K562 (cell line): ENCODE measurements at regions not wholly inside any gene's neighbourhood (a gene's known extent, or its start where the extent isn't known, plus 50 kb on each side); places are given as distances from the start of the nearest gene placed in this dataset.
"Not testable (repeated sequence)": the region's sequence is repeated elsewhere in the genome, so short reads cannot be mapped to it uniquely, and the experiment has no call there.

Experiments
- ATAC-seq: fragments of 200-7000 bp; cut with Tn5 transposase; 3 replicates; pipeline ENCODE4 v1.9.1; 2020; ENCODE audit warnings: moderate library complexity
- BruUV-seq: library from RNA; stranded (reverse); fragments of 400-500 nt; replicated peaks from 2 replicates; lab custom pipeline; 2021; lab: Mats Ljungman, UMichigan
- CTCF ChIA-PET: fragments of 300-600 bp; formaldehyde crosslinking; extraction: SDS; loops from one replicate; lab custom pipeline; 2021; ENCODE audit warnings: low intra/inter-chr PET ratio; lab: Yijun Ruan, JAX
- POLR2A ChIA-PET: fragments of 300-600, 350-650 bp; sonication (Branson Sonifier 250); formaldehyde crosslinking; extraction: SDS; loops from one replicate; lab custom pipeline; 2021; ENCODE audit warnings: antibody characterized with exemption, inconsistent platforms; lab: Yijun Ruan, JAX
- DNase-seq, 4 experiments: peaks; one replicate each; pipeline versions ENCODE4 v3.0.0 to v3.0.0-alpha.2; 2011 to 2018; ENCODE audit warnings: low spot score in 3 of 4, mixed read lengths in 3 of 4; ENCODE audit errors: extremely low read depth in 1 of 4
- FAIRE-seq: peaks from 2 replicates; lab custom pipeline; 2011; peaks lifted over from hg19 to GRCh38; lab: Jason Lieb, UNC
- H2AFZ ChIP-seq: 2 replicates; pipeline ENCODE4 v1.6.0; 2011; ENCODE audit warnings: low read depth, low read length, control low read depth, inconsistent platforms
- H3K27ac ChIP-seq: fragments of 200-600 bp; 3 replicates; pipeline ENCODE4 v1.8.0; 2011; ENCODE audit warnings: low read depth, mild to moderate bottlenecking, control low read depth, inconsistent platforms, low read length, moderate library complexity, mixed read lengths; ENCODE audit errors: extremely low read depth
- H3K27me3 ChIP-seq, 2 experiments: fragments of 300-600 bp in 1 of 2; 2 replicates in 1 of 2; 3 replicates in 1 of 2; pipeline versions ENCODE4 v1.6.0 to v1.8.0; 2011; ENCODE audit warnings: inconsistent platforms in 2 of 2, low read length in 2 of 2, mild to moderate bottlenecking in 1 of 2, mixed read lengths in 1 of 2, moderate library complexity in 1 of 2; ENCODE audit not compliant: control insufficient read depth in 2 of 2, insufficient read depth in 2 of 2
- H3K36me3 ChIP-seq: fragments of 300-600 bp; 3 replicates; pipeline ENCODE4 v1.8.0; 2011; ENCODE audit warnings: mild to moderate bottlenecking, low read length, inconsistent platforms; ENCODE audit not compliant: control insufficient read depth, insufficient read depth
- H3K4me1 ChIP-seq, 2 experiments: fragments of 200-600 bp in 1 of 2; replicated peaks in 1 of 2; 2 replicates in 1 of 2; 3 replicates in 1 of 2; pipeline versions ENCODE4 v1.5.1 to v1.8.0; 2011; ENCODE audit warnings: inconsistent platforms in 2 of 2, low read length in 2 of 2, mild to moderate bottlenecking in 1 of 2, mixed read lengths in 1 of 2, moderate library complexity in 1 of 2; ENCODE audit not compliant: control insufficient read depth in 2 of 2, insufficient read depth in 2 of 2
- H3K4me2 ChIP-seq: 2 replicates; pipeline ENCODE4 v1.6.1; 2011; ENCODE audit warnings: low read length, control low read depth, inconsistent platforms, mixed read lengths; ENCODE audit not compliant: insufficient read depth
- H3K4me3 ChIP-seq: fragments of 200-600 bp; sonication (generic), shearing (Covaris generic); 2 replicates; pipeline ENCODE4 v1.5.1; 2016; ENCODE audit warnings: control low read depth, inconsistent platforms
- H3K79me2 ChIP-seq: fragments of 200-600 bp; 3 replicates; pipeline ENCODE4 v1.8.0; 2011; ENCODE audit warnings: low read length, inconsistent platforms; ENCODE audit not compliant: control insufficient read depth, insufficient read depth
- H3K9ac ChIP-seq, 2 experiments: 2 replicates each; pipeline versions ENCODE4 v1.6.0 to v1.6.1; 2011; ENCODE audit warnings: low read depth in 2 of 2, low read length in 2 of 2, control low read depth in 1 of 2, inconsistent platforms in 1 of 2, mild to moderate bottlenecking in 1 of 2, mixed read lengths in 1 of 2; ENCODE audit not compliant: insufficient read depth in 1 of 2
- H3K9me1 ChIP-seq: one replicate; pipeline ENCODE4 v1.6.0; 2011; ENCODE audit warnings: inconsistent platforms, mild to moderate bottlenecking, low read length, moderate library complexity; ENCODE audit not compliant: control insufficient read depth, insufficient read depth
- H3K9me3 ChIP-seq: replicated peaks from 2 replicates; pipeline ENCODE4 v1.5.1; 2011; ENCODE audit warnings: low read depth, low read length, inconsistent platforms; ENCODE audit not compliant: control insufficient read depth, insufficient read depth
- H4K20me1 ChIP-seq: replicated peaks from 2 replicates; pipeline ENCODE4 v1.6.1; 2011; ENCODE audit warnings: low read length, inconsistent platforms, mixed read lengths; ENCODE audit not compliant: control insufficient read depth, insufficient read depth
- ZFP36 ChIP-seq: fragments of 150-350 bp; IDR thresholded peaks from 2 replicates; pipeline ENCODE4 v1.6.1; 2018; ENCODE audit warnings: low read length, low read depth; ENCODE audit not compliant: partially characterized antibody
- WGBS: fragments of 100-300 bp; shearing (Covaris generic); methylation state at CpG from one replicate; pipeline ENCODE4 v1.1.6; 2016; ENCODE audit warnings: low coverage, mixed read lengths; ENCODE audit not compliant: insufficient coverage; ENCODE audit errors: missing lambda C conversion rate; 5-methylcytosine and 5-hydroxymethylcytosine counted together
- in situ Hi-C: fragments of 300-500 bp; cut with MboI; formaldehyde crosslinking; loops from 4 replicates; pipeline ENCODE4 v1.15.0; 2018; ENCODE audit warnings: inconsistent platforms, mixed read lengths
- intact Hi-C: fragments of 100-400 bp; cut with micrococcal nuclease; formaldehyde crosslinking; loops from 2 replicates; pipeline ENCODE4 v1.14.2; 2022

DNA sequence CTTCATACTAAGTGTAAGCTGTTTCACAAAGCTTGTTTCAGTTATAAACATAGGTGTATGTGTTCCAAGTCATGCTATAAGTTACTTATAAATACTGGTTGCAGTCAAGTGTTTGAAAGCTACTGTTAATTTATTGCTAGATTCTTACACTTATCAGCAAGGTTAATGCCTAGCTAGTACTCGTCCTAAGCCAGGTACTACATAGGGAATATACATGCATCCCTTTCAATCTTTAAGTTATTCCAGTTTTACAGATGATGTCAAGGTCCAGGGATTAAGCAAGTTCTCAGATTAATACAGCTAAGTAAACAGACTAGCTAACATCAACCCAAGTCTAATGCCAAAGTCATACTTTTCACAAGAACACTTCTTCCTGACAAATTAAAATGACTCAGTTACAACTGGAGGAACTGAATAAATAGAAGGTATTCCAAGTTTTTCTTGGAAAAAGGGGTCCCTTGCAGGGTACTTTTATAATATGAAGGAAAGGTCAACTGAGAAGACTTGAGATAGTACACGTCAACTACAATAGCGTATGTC is 652.2 kb upstream of the USP24 start:
- Histone ChIP-seq H3K9me1 (no peaks in the 10 kb centered on the region), H3K27ac (no peak overlapping the region), H3K36me3 (no peaks in the 10 kb centered on the region), H3K79me2 (no peaks in the 10 kb centered on the region), H3K4me3 (no peak overlapping the region), H4K20me1 (no peaks in the 10 kb centered on the region), H3K9ac (no peak overlapping the region), H3K4me2 (no peak overlapping the region), H3K27me3 (no peaks in the 10 kb centered on the region), H3K4me1 (no peaks in the 10 kb centered on the region), H3K9me3 (no peaks in the 10 kb centered on the region), H2AFZ (no peak overlapping the region)
- WGBS, result 0% methylated on average over 3 of the region's 3 CpGs
- no peak for DNase-seq
- no peak for ATAC-seq
- FAIRE-seq, result no peak
- ChIA-PET CTCF (no interaction called here), POLR2A (no interaction called here)
- in situ Hi-C loops, result no loop called here
- BruUV-seq, result no TSS peak
- TF ChIP-seq ZFP36, result no peak
- intact Hi-C loops, result no loop called here

DNA sequence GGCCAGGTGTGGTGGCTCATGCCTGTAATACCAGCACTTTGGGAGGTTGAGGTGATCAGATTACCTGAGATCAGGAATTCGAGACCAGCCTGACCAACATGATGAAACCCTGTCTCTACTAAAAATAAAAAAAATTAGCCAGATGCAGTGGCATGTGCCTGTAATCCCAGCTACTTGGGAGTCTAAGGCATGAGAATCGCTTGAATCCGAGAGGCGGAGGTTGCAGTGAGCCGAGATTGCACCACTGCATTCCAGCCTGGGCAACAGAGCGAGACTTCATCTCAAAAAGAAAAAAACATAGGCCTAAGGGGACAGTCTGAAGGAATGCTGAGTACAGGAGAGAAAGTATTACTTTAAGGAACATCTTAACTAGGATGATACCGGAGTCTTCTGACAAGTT is 650.6 kb upstream of the USP24 start:
- H3K27me3 ChIP-seq, DNase-seq, H4K20me1 ChIP-seq, H3K9me1 ChIP-seq, CTCF ChIA-PET, BruUV-seq, H3K4me1 ChIP-seq, H3K9me3 ChIP-seq, H3K79me2 ChIP-seq, H2AFZ ChIP-seq, H3K36me3 ChIP-seq, H3K4me3 ChIP-seq, intact Hi-C loops, H3K27ac ChIP-seq, H3K9ac ChIP-seq, in situ Hi-C loops, FAIRE-seq, ATAC-seq, H3K4me2 ChIP-seq: not testable (repeated sequence)
- 0% methylated on average over 6 of the region's 7 CpGs for WGBS
- POLR2A ChIA-PET, result interaction anchor here (1.2 kb wide), 1 partner anchor 11 kb away, joined by 3 read pairs; no protein-coding TSS in a partner anchor
